ENCODE measurements at regions not wholly inside any gene's neighbourhood (a gene's known extent, or its start where the extent isn't known, plus 50 kb on each side); places are given as distances from the start of the nearest gene placed in this dataset.

DNA sequence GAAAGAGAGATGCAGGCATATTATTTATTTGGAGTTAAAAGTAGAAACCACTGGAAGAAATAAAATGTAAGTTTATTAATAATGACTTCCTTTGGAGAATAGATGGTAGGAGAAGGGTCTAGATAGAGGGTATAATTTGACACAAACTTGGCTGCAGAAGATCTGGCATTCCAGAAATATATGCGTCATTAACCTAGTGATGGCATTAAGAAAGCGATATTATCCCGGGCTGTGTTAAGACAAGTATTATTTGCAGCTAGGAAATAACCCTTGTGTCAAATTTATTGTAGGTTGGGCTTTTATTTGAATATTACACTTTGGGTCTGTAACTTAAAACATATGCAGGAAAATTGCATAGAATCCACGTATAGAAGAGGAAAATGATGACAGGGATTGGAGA is 389.5 kb downstream of the MTX2 start:
- TF ChIP-seq, protein P1, sequence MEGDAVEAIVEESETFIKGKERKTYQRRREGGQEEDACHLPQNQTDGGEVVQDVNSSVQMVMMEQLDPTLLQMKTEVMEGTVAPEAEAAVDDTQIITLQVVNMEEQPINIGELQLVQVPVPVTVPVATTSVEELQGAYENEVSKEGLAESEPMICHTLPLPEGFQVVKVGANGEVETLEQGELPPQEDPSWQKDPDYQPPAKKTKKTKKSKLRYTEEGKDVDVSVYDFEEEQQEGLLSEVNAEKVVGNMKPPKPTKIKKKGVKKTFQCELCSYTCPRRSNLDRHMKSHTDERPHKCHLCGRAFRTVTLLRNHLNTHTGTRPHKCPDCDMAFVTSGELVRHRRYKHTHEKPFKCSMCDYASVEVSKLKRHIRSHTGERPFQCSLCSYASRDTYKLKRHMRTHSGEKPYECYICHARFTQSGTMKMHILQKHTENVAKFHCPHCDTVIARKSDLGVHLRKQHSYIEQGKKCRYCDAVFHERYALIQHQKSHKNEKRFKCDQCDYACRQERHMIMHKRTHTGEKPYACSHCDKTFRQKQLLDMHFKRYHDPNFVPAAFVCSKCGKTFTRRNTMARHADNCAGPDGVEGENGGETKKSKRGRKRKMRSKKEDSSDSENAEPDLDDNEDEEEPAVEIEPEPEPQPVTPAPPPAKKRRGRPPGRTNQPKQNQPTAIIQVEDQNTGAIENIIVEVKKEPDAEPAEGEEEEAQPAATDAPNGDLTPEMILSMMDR (IDR thresholded peaks at IDR 0.05; ENCODE audit: unreplicated experiment), result no peak
- Mint-ChIP-seq H3K4me3 (no peak overlapping the region), H3K27me3 (ENCODE audit: low read depth) (no peaks in the 10 kb centered on the region), H3K9me3 (no peaks in the 10 kb centered on the region), H3K27ac (no peak overlapping the region), H3K4me1 (peaks cover 21% of the 10 kb centered on the region), H3K36me3 (no peaks in the 10 kb centered on the region)
- DNase-seq (ENCODE audit: low spot score in 2 of 2, unreplicated experiment in 2 of 2), result no peak

DNA sequence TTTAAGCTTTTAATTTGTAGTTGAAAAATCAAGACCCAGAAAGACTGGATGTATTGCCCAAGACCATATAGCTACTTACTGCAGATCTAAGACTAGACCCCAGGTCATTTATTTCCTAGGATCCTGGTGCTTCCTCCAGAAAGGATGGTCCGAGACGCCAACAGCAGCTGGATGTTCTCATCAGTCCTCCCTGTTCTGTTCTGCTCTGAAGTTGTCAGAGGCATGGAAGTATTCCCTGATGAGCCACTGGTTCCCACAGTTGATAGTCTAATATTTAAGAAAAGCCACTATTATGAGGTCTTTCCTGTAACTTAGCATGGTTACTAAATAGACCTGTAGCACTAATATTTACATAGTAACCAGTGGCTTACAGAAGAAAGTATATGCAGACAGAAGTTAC is 393.5 kb downstream of the MTX2 start:
- DNase-seq (ENCODE audit: low spot score in 2 of 2, unreplicated experiment in 2 of 2), result no peak
- Mint-ChIP-seq H3K9me3 (no peaks in the 10 kb centered on the region), H3K27me3 (ENCODE audit: low read depth) (no peaks in the 10 kb centered on the region), H3K4me3 (no peak overlapping the region), H3K36me3 (no peaks in the 10 kb centered on the region), H3K27ac (no peak overlapping the region), H3K4me1 (peaks cover 7% of the 10 kb centered on the region)
- TF ChIP-seq, protein P1 (IDR thresholded peaks at IDR 0.05; ENCODE audit: unreplicated experiment), result no peak

DNA sequence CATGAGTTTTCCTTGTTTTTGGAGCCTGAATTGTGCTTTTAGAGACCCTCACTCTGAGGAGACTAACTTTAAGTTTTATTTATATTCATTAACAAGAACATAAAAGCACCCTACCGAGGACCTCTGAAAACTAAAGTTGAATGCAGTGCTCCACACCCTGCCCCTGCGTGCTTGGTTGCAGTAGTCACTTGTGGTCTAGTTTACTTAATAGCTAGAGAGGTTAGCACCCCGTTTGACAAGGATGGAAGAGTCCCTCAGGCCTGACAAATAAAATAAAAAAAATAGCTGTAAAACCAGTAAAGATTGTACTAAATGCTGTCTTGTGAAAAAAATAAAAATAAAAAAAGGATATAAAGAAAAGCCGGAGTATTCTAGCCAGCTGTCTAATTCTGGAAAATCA is 395.2 kb downstream of the MTX2 start:
- H3K4me1 Mint-ChIP-seq, result peaks cover 12% of the 10 kb centered on the region
- H3K27ac Mint-ChIP-seq, result no peak overlapping the region
- H3K9me3 Mint-ChIP-seq, result no peaks in the 10 kb centered on the region
- no peaks in the 10 kb centered on the region for H3K27me3 Mint-ChIP-seq (ENCODE audit: low read depth)
- H3K4me3 Mint-ChIP-seq, result no peak overlapping the region
- no peaks in the 10 kb centered on the region for H3K36me3 Mint-ChIP-seq
- no peak for DNase-seq (ENCODE audit: low spot score in 2 of 2, unreplicated experiment in 2 of 2)
- TF ChIP-seq, protein P1 (IDR thresholded peaks at IDR 0.05; ENCODE audit: unreplicated experiment), result no peak

DNA sequence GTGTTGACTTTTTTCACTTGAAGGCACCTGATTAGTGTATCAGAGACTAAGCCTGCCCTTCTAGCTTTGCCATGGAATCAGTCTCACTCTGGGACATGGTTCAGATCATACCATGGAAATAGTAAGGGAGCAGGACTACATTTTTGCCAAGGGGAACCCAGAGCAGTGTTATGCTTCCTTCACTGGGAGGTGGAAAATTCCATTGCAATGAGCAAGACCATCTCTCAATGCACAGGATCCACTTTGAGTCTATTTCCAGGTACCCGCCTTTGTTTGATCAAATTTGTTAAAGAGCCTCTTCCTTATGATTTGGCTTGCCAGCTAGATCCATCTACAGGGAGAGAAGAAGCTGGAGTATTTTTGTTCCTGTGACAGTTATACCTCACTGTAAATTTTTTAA is 395.8 kb downstream of the MTX2 start:
- Mint-ChIP-seq H3K36me3 (no peaks in the 10 kb centered on the region), H3K9me3 (no peaks in the 10 kb centered on the region), H3K4me1 (peaks cover 16% of the 10 kb centered on the region), H3K27ac (no peak overlapping the region), H3K27me3 (ENCODE audit: low read depth) (no peaks in the 10 kb centered on the region), H3K4me3 (no peak overlapping the region)
- TF ChIP-seq, protein P1 (IDR thresholded peaks at IDR 0.05; ENCODE audit: unreplicated experiment), result no peak
- no peak for DNase-seq (ENCODE audit: low spot score in 2 of 2, unreplicated experiment in 2 of 2)

DNA sequence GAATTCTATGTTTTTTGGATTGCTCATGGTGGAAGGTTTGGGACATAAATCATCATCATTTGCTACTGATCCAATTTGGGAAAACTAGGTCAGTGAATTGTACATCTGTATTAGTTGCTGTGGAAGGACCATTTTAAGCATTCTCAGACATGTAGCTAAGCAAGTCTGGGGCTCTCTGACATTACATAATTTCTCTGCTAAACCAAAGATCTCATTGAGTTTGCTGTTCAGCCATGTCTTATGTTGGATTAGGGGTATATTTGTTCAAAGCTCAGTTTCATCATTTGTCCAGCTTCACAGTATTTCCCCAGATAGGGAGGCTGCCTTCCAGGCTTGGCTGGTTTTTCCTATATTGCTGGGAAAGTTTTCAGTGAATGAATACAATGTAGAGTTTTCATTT is 399.7 kb downstream of the MTX2 start:
- no peak overlapping the region for H3K4me3 Mint-ChIP-seq
- peaks cover 23% of the 10 kb centered on the region for H3K4me1 Mint-ChIP-seq
- no peaks in the 10 kb centered on the region for H3K9me3 Mint-ChIP-seq
- TF ChIP-seq, protein P1 (IDR thresholded peaks at IDR 0.05; ENCODE audit: unreplicated experiment), result no peak
- H3K36me3 Mint-ChIP-seq, result no peaks in the 10 kb centered on the region
- no peak for DNase-seq (ENCODE audit: low spot score in 2 of 2, unreplicated experiment in 2 of 2)
- H3K27ac Mint-ChIP-seq, result peak overlapping the region; percentile 68
- H3K27me3 Mint-ChIP-seq (ENCODE audit: low read depth), result no peaks in the 10 kb centered on the region
